T-helper 17 cell (primary cell): ENCODE measurements at regions not wholly inside any gene's neighbourhood (a gene's known extent, or its start where the extent isn't known, plus 50 kb on each side); places are given as distances from the start of the nearest gene placed in this dataset.
A peak's percentile ranks its signal among the peaks of the same experiment; 100 is the strongest.
"Not testable (repeated sequence)": the region's sequence is repeated elsewhere in the genome, so short reads cannot be mapped to it uniquely, and the experiment has no call there.

ENCODE experiments used
- ATAC-seq: fragments of 150-1000 bp; cut with Tn5 transposase; 2 replicates; pipeline ENCODE4 v1.10.0; 2021; ENCODE audit warnings: mild to moderate bottlenecking, moderate library complexity
- DNase-seq, 3 donors: peaks; one replicate each; pipeline versions ENCODE4 v3.0.0 to v3.0.0-alpha.2; 2020 to 2021
- H3K9me3 ChIP-seq: one replicate; pipeline ENCODE4 v1.7.0; 2013; ENCODE audit warnings: low read length, mild to moderate bottlenecking; ENCODE audit not compliant: control insufficient read depth, poor library complexity, severe bottlenecking
- H3K27ac Mint-ChIP-seq: one replicate; pipeline ENCODE4 v1.8.0; 2022; ENCODE audit warnings: mild to moderate bottlenecking, moderate library complexity, mixed read lengths
- H3K27me3 Mint-ChIP-seq: one replicate; pipeline ENCODE4 v1.8.0; 2022; ENCODE audit warnings: mixed read lengths
- H3K36me3 Mint-ChIP-seq: one replicate; pipeline ENCODE4 v1.8.0; 2022; ENCODE audit warnings: low read depth, mixed read lengths
- H3K4me1 Mint-ChIP-seq: one replicate; pipeline ENCODE4 v1.8.0; 2022; ENCODE audit warnings: mild to moderate bottlenecking, mixed read lengths
- H3K4me3 Mint-ChIP-seq: one replicate; pipeline ENCODE4 v1.8.0; 2022; ENCODE audit warnings: mild to moderate bottlenecking, moderate library complexity, mixed read lengths

GRCh38 chr13:50426927-50427326 is 411.7 kb downstream of the KCNRG start:
- H3K27ac Mint-ChIP-seq = no peak overlapping the region

GRCh38 chr13:50427511-50427910 is 412.3 kb downstream of the KCNRG start:
- H3K27me3 Mint-ChIP-seq, H3K4me1 Mint-ChIP-seq: not testable (repeated sequence)

More at GRCh38 chr13:50426927-50427326, 411.7 kb downstream of the KCNRG start:
- no peak overlapping the region for H3K4me3 Mint-ChIP-seq
- ATAC-seq = no peak
- H3K27me3 Mint-ChIP-seq = no peaks in the 10 kb centered on the region
- DNase-seq = no peak
- no peaks in the 10 kb centered on the region for H3K4me1 Mint-ChIP-seq
- H3K36me3 Mint-ChIP-seq = peaks cover 3% of the 10 kb centered on the region
- H3K9me3 ChIP-seq = no peaks in the 10 kb centered on the region

GRCh38 chr13:50428183-50428877 is 413.1 kb downstream of the KCNRG start:
- no peak for ATAC-seq
- H3K9me3 ChIP-seq = no peaks in the 10 kb centered on the region
- no peaks in the 10 kb centered on the region for H3K4me1 Mint-ChIP-seq
- H3K4me3 Mint-ChIP-seq = no peak overlapping the region
- no peak for DNase-seq
- no peak overlapping the region for H3K27ac Mint-ChIP-seq
- peaks cover 3% of the 10 kb centered on the region for H3K36me3 Mint-ChIP-seq
- H3K27me3 Mint-ChIP-seq = no peaks in the 10 kb centered on the region

More at GRCh38 chr13:50427511-50427910, 412.3 kb downstream of the KCNRG start:
- H3K4me3 Mint-ChIP-seq, H3K9me3 ChIP-seq, ATAC-seq, H3K27ac Mint-ChIP-seq, H3K36me3 Mint-ChIP-seq, DNase-seq: not testable (repeated sequence)

GRCh38 chr13:50435011-50435410 is 408.5 kb downstream of the DLEU7 start:
- H3K36me3 Mint-ChIP-seq = no peaks in the 10 kb centered on the region
- H3K27ac Mint-ChIP-seq = no peak overlapping the region
- H3K9me3 ChIP-seq = no peaks in the 10 kb centered on the region
- DNase-seq (no peak), ATAC-seq (no peak)
- no peaks in the 10 kb centered on the region for H3K27me3 Mint-ChIP-seq
- no peaks in the 10 kb centered on the region for H3K4me1 Mint-ChIP-seq
- H3K4me3 Mint-ChIP-seq = peak overlapping the region; percentile 25

GRCh38 chr13:50437252-50437651 is 406.2 kb downstream of the DLEU7 start:
- DNase-seq (no peak), ATAC-seq (no peak)
- Mint-ChIP-seq H3K4me1 (no peaks in the 10 kb centered on the region), H3K36me3 (no peaks in the 10 kb centered on the region), H3K27ac (no peak overlapping the region), H3K27me3 (no peaks in the 10 kb centered on the region), H3K4me3 (no peak overlapping the region)
- H3K9me3 ChIP-seq = no peaks in the 10 kb centered on the region

- ATAC-seq = no peak
- no peaks in the 10 kb centered on the region for H3K36me3 Mint-ChIP-seq
- H3K27ac Mint-ChIP-seq = no peak overlapping the region
- H3K27me3 Mint-ChIP-seq = no peaks in the 10 kb centered on the region
- DNase-seq = no peak
- peaks cover 6% of the 10 kb centered on the region for H3K4me1 Mint-ChIP-seq
- H3K9me3 ChIP-seq = no peaks in the 10 kb centered on the region
- no peak overlapping the region for H3K4me3 Mint-ChIP-seq
Observed at GRCh38 chr13:50438351-50438750, 405.1 kb downstream of the DLEU7 start.

GRCh38 chr13:50441130-50441529 is 402.4 kb downstream of the DLEU7 start:
- Mint-ChIP-seq H3K4me3 (no peak overlapping the region), H3K36me3 (peaks cover 2% of the 10 kb centered on the region), H3K4me1 (peaks cover 13% of the 10 kb centered on the region), H3K27me3 (no peaks in the 10 kb centered on the region), H3K27ac (no peak overlapping the region)
- no peak for ATAC-seq
- H3K9me3 ChIP-seq = no peaks in the 10 kb centered on the region
- DNase-seq = no peak

GRCh38 chr13:50444726-50445125 is 398.8 kb downstream of the DLEU7 start:
- H3K4me3 Mint-ChIP-seq = no peak overlapping the region
- peaks cover 13% of the 10 kb centered on the region for H3K4me1 Mint-ChIP-seq
- ATAC-seq = no peak
- no peaks in the 10 kb centered on the region for H3K27me3 Mint-ChIP-seq
- DNase-seq = no peak
- H3K27ac Mint-ChIP-seq = no peak overlapping the region
- H3K36me3 Mint-ChIP-seq = peaks cover 2% of the 10 kb centered on the region
- H3K9me3 ChIP-seq = no peaks in the 10 kb centered on the region

GRCh38 chr13:50446611-50447010 is 396.9 kb downstream of the DLEU7 start:
- Mint-ChIP-seq H3K27me3 (no peaks in the 10 kb centered on the region), H3K36me3 (peaks cover 2% of the 10 kb centered on the region), H3K27ac (no peak overlapping the region), H3K4me1 (peaks cover 16% of the 10 kb centered on the region), H3K4me3 (no peak overlapping the region)
- no peak for ATAC-seq
- no peak for DNase-seq
- no peaks in the 10 kb centered on the region for H3K9me3 ChIP-seq

GRCh38 chr13:50448535-50448998 is 394.9 kb downstream of the DLEU7 start:
- DNase-seq (no peak), ATAC-seq (no peak)
- H3K9me3 ChIP-seq = no peaks in the 10 kb centered on the region
- peaks cover 2% of the 10 kb centered on the region for H3K36me3 Mint-ChIP-seq
- H3K4me1 Mint-ChIP-seq = peaks cover 8% of the 10 kb centered on the region
- H3K27me3 Mint-ChIP-seq = no peaks in the 10 kb centered on the region
- H3K4me3 Mint-ChIP-seq = no peak overlapping the region
- no peak overlapping the region for H3K27ac Mint-ChIP-seq

- Mint-ChIP-seq H3K27me3 (no peaks in the 10 kb centered on the region), H3K4me3 (no peak overlapping the region), H3K36me3 (peaks cover 2% of the 10 kb centered on the region), H3K4me1 (peaks cover 5% of the 10 kb centered on the region), H3K27ac (no peak overlapping the region)
- ATAC-seq (no peak), DNase-seq (no peak)
- no peaks in the 10 kb centered on the region for H3K9me3 ChIP-seq
Observed at GRCh38 chr13:50449465-50449864, 394.0 kb downstream of the DLEU7 start.

- no peak for ATAC-seq
- H3K4me1 Mint-ChIP-seq = peaks cover 3% of the 10 kb centered on the region
- H3K4me3 Mint-ChIP-seq = no peak overlapping the region
- no peak overlapping the region for H3K27ac Mint-ChIP-seq
- H3K9me3 ChIP-seq = no peaks in the 10 kb centered on the region
- H3K27me3 Mint-ChIP-seq = no peaks in the 10 kb centered on the region
- no peak for DNase-seq
- H3K36me3 Mint-ChIP-seq = peaks cover 1% of the 10 kb centered on the region
Observed at GRCh38 chr13:50450279-50450678, 393.2 kb downstream of the DLEU7 start.

- no peak for ATAC-seq
Observed at GRCh38 chr13:50451609-50452008, 391.9 kb downstream of the DLEU7 start.

GRCh38 chr13:50452028-50452427 is 391.5 kb downstream of the DLEU7 start:
- H3K36me3 Mint-ChIP-seq = no peaks in the 10 kb centered on the region
- H3K4me3 Mint-ChIP-seq = no peak overlapping the region
- H3K27ac Mint-ChIP-seq = no peak overlapping the region
- no peak for ATAC-seq
- H3K27me3 Mint-ChIP-seq = no peaks in the 10 kb centered on the region
- H3K9me3 ChIP-seq = no peaks in the 10 kb centered on the region
- peaks cover 3% of the 10 kb centered on the region for H3K4me1 Mint-ChIP-seq
- DNase-seq = no peak

More at GRCh38 chr13:50451609-50452008, 391.9 kb downstream of the DLEU7 start:
- DNase-seq = no peak
- H3K27ac Mint-ChIP-seq = no peak overlapping the region
- H3K9me3 ChIP-seq = no peaks in the 10 kb centered on the region
- H3K27me3 Mint-ChIP-seq = no peaks in the 10 kb centered on the region
- H3K4me1 Mint-ChIP-seq = peaks cover 3% of the 10 kb centered on the region
- H3K4me3 Mint-ChIP-seq = no peak overlapping the region
- H3K36me3 Mint-ChIP-seq = no peaks in the 10 kb centered on the region
